KOPT-K1 (cell line): ENCODE measurements at regions not wholly inside any gene's neighbourhood (a gene's known extent, or its start where the extent isn't known, plus 50 kb on each side); places are given as distances from the start of the nearest gene placed in this dataset.

Experiments used
- H3K27ac ChIP-seq: fragments of 200-600 bp; sonication (generic); 2 replicates; pipeline ENCODE4 v1.5.1; 2016; ENCODE audit warnings: antibody characterized with exemption, mild to moderate bottlenecking, low read depth, low read length; ENCODE audit not compliant: poor library complexity, severe bottlenecking
- H3K36me3 ChIP-seq: fragments of 200-600 bp; sonication (generic); 2 replicates; pipeline ENCODE4 v1.5.1; 2017; ENCODE audit warnings: antibody characterized with exemption, mild to moderate bottlenecking, low read length, moderate library complexity; ENCODE audit not compliant: insufficient read depth
- H3K9me3 ChIP-seq: fragments of 200-600 bp; sonication (generic); 2 replicates; pipeline ENCODE4 v1.5.1; 2017; ENCODE audit warnings: antibody characterized with exemption, low read length, mild to moderate bottlenecking; ENCODE audit not compliant: insufficient read depth, poor library complexity, severe bottlenecking

GRCh38 chr13:68417801-68418200 is 1187.7 kb upstream of the PCDH9 start:
- H3K9me3 ChIP-seq = no peaks in the 10 kb centered on the region
- H3K27ac ChIP-seq = no peak overlapping the region
- H3K36me3 ChIP-seq = no peaks in the 10 kb centered on the region

GRCh38 chr13:68410007-68410406 is 1179.9 kb upstream of the PCDH9 start:
- Histone ChIP-seq H3K9me3 (no peaks in the 10 kb centered on the region), H3K27ac (no peak overlapping the region), H3K36me3 (no peaks in the 10 kb centered on the region)

- Histone ChIP-seq H3K27ac (no peak overlapping the region), H3K36me3 (no peaks in the 10 kb centered on the region), H3K9me3 (no peaks in the 10 kb centered on the region)
These were observed 1160.9 kb upstream of the PCDH9 start for GRCh38 chr13:68390987-68391386.

- H3K27ac ChIP-seq = no peak overlapping the region
- no peaks in the 10 kb centered on the region for H3K36me3 ChIP-seq
- no peaks in the 10 kb centered on the region for H3K9me3 ChIP-seq
These were observed 1156.7 kb upstream of the PCDH9 start for GRCh38 chr13:68386808-68387207.

- H3K27ac ChIP-seq = no peak overlapping the region
- H3K9me3 ChIP-seq = no peaks in the 10 kb centered on the region
- H3K36me3 ChIP-seq = no peaks in the 10 kb centered on the region
These were observed 1150.2 kb upstream of the PCDH9 start for GRCh38 chr13:68380041-68380973.

- Histone ChIP-seq H3K27ac (no peak overlapping the region), H3K36me3 (no peaks in the 10 kb centered on the region), H3K9me3 (no peaks in the 10 kb centered on the region)
These were observed 1148.2 kb upstream of the PCDH9 start for GRCh38 chr13:68378294-68378693.

- Histone ChIP-seq H3K9me3 (no peaks in the 10 kb centered on the region), H3K27ac (no peak overlapping the region), H3K36me3 (no peaks in the 10 kb centered on the region)
These were observed 1144.9 kb upstream of the PCDH9 start for GRCh38 chr13:68375004-68375403.

- Histone ChIP-seq H3K27ac (no peak overlapping the region), H3K9me3 (no peaks in the 10 kb centered on the region), H3K36me3 (no peaks in the 10 kb centered on the region)
These were observed 1139.6 kb upstream of the PCDH9 start for GRCh38 chr13:68369739-68370138.

- no peak overlapping the region for H3K27ac ChIP-seq
- no peaks in the 10 kb centered on the region for H3K36me3 ChIP-seq
- H3K9me3 ChIP-seq = no peaks in the 10 kb centered on the region
These were observed 1138.8 kb upstream of the PCDH9 start for GRCh38 chr13:68368922-68369321.

- Histone ChIP-seq H3K27ac (no peak overlapping the region), H3K36me3 (no peaks in the 10 kb centered on the region), H3K9me3 (no peaks in the 10 kb centered on the region)
These were observed 1129.0 kb upstream of the PCDH9 start for GRCh38 chr13:68359105-68359504.

GRCh38 chr13:68358294-68358705 is 1128.2 kb upstream of the PCDH9 start:
- Histone ChIP-seq H3K36me3 (no peaks in the 10 kb centered on the region), H3K27ac (no peak overlapping the region), H3K9me3 (no peaks in the 10 kb centered on the region)

GRCh38 chr13:68350554-68350953 is 1120.4 kb upstream of the PCDH9 start:
- H3K36me3 ChIP-seq = no peaks in the 10 kb centered on the region
- H3K9me3 ChIP-seq = no peaks in the 10 kb centered on the region
- no peak overlapping the region for H3K27ac ChIP-seq

- Histone ChIP-seq H3K36me3 (no peaks in the 10 kb centered on the region), H3K9me3 (no peaks in the 10 kb centered on the region), H3K27ac (no peak overlapping the region)
These were observed 1117.1 kb upstream of the PCDH9 start for GRCh38 chr13:68347220-68347619.

GRCh38 chr13:68345963-68346531 is 1115.9 kb upstream of the PCDH9 start:
- Histone ChIP-seq H3K36me3 (no peaks in the 10 kb centered on the region), H3K9me3 (no peaks in the 10 kb centered on the region), H3K27ac (no peak overlapping the region)

GRCh38 chr13:68323124-68323523 is 1093.0 kb upstream of the PCDH9 start:
- no peaks in the 10 kb centered on the region for H3K36me3 ChIP-seq
- no peaks in the 10 kb centered on the region for H3K9me3 ChIP-seq
- no peak overlapping the region for H3K27ac ChIP-seq

- H3K9me3 ChIP-seq = no peaks in the 10 kb centered on the region
- no peak overlapping the region for H3K27ac ChIP-seq
- H3K36me3 ChIP-seq = no peaks in the 10 kb centered on the region
These were observed 1089.2 kb upstream of the PCDH9 start for GRCh38 chr13:68319384-68319783.
